Right ventricle myocardium inferior (tissue), 1 donor: ENCODE measurements at regions not wholly inside any gene's neighbourhood (a gene's known extent, or its start where the extent isn't known, plus 50 kb on each side); places are given as distances from the start of the nearest gene placed in this dataset.
A peak's percentile ranks its signal among the peaks of the same experiment; 100 is the strongest.

ENCODE experiments used
- ATAC-seq: fragments of 200-7000 bp; cut with Tn5 transposase; one replicate; pipeline ENCODE4 v1.9.1; 2020; ENCODE audit warnings: mild to moderate bottlenecking, moderate library complexity
- DNase-seq: peaks from one replicate; pipeline ENCODE4 v3.0.0; 2021; ENCODE audit errors: missing footprints
- intact Hi-C: fragments of 100-400 bp; cut with DNase I; formaldehyde crosslinking; loops from one replicate; pipeline ENCODE4 v1.11.0; 2022
- donor health status: DM: no; HTN: yes; CAD: no; lungs with severe emphysema.

GRCh38 chr5:15447209-15447608 is 52.8 kb upstream of the FBXL7 start:
- ATAC-seq (no peak), DNase-seq (no peak)
- intact Hi-C loops = no loop called here

GRCh38 chr5:15446552-15446951 is 53.4 kb upstream of the FBXL7 start:
- intact Hi-C loops = no loop called here
- DNase-seq (no peak), ATAC-seq (no peak)

- DNase-seq = no peak
- intact Hi-C loops = no loop called here
- ATAC-seq = no peak
These were observed 57.8 kb upstream of the FBXL7 start for GRCh38 chr5:15442193-15442570.

- DNase-seq = no peak
- intact Hi-C loops = no loop called here
- no peak for ATAC-seq
These were observed 58.4 kb upstream of the FBXL7 start for GRCh38 chr5:15441433-15442192.

- no peak for DNase-seq
- ATAC-seq = no peak
- intact Hi-C loops = no loop called here
These were observed 59.5 kb upstream of the FBXL7 start for GRCh38 chr5:15440434-15440833.

- ATAC-seq (no peak), DNase-seq (no peak)
- intact Hi-C loops = no loop called here
These were observed 60.2 kb upstream of the FBXL7 start for GRCh38 chr5:15439801-15440200.

GRCh38 chr5:15433709-15434108 is 66.3 kb upstream of the FBXL7 start:
- no peak for ATAC-seq
- intact Hi-C loops = no loop called here
- DNase-seq = no peak

GRCh38 chr5:15431923-15432322 is 68.1 kb upstream of the FBXL7 start:
- ATAC-seq = no peak
- DNase-seq = no peak
- intact Hi-C loops = no loop called here

- no peak for DNase-seq
- ATAC-seq = no peak
- intact Hi-C loops = no loop called here
These were observed 74.2 kb upstream of the FBXL7 start for GRCh38 chr5:15425766-15426165.

- intact Hi-C loops = no loop called here
- DNase-seq = no peak
- ATAC-seq = no peak
These were observed 75.2 kb upstream of the FBXL7 start for GRCh38 chr5:15424769-15425168.

- ATAC-seq (peak; percentile 87), DNase-seq (no peak)
- intact Hi-C loops = no loop called here
These were observed 78.0 kb upstream of the FBXL7 start for GRCh38 chr5:15421921-15422412.

- ATAC-seq = no peak
- intact Hi-C loops = no loop called here
- DNase-seq = no peak
These were observed 78.6 kb upstream of the FBXL7 start for GRCh38 chr5:15421381-15421780.

- ATAC-seq (peak; percentile 73), DNase-seq (peak; percentile 76)
- intact Hi-C loops = no loop called here
These were observed 79.8 kb upstream of the FBXL7 start for GRCh38 chr5:15420201-15420600.

- intact Hi-C loops = no loop called here
- DNase-seq (no peak), ATAC-seq (no peak)
These were observed 82.8 kb upstream of the FBXL7 start for GRCh38 chr5:15417156-15417555.

GRCh38 chr5:15406478-15406877 is 93.5 kb upstream of the FBXL7 start:
- no peak for ATAC-seq

GRCh38 chr5:15393146-15393545 is 106.8 kb upstream of the FBXL7 start:
- intact Hi-C loops = no loop called here
- DNase-seq (no peak), ATAC-seq (no peak)

More at GRCh38 chr5:15406478-15406877, 93.5 kb upstream of the FBXL7 start:
- DNase-seq = no peak
- intact Hi-C loops = no loop called here

GRCh38 chr5:15391704-15392397 is 108.1 kb upstream of the FBXL7 start:
- no peak for DNase-seq
- intact Hi-C loops = no loop called here
- ATAC-seq = peak; percentile 62

GRCh38 chr5:15388866-15389265 is 111.1 kb upstream of the FBXL7 start:
- DNase-seq = peak; percentile 62
- intact Hi-C loops = no loop called here
- peak; percentile 60 for ATAC-seq

- DNase-seq = no peak
- intact Hi-C loops = no loop called here
- ATAC-seq = no peak
These were observed 112.0 kb upstream of the FBXL7 start for GRCh38 chr5:15387931-15388524.

- ATAC-seq = no peak
- no peak for DNase-seq
- intact Hi-C loops = no loop called here
These were observed 113.9 kb upstream of the FBXL7 start for GRCh38 chr5:15386122-15386521.
